ENCODE measurements at regions not wholly inside any gene's neighbourhood (a gene's known extent, or its start where the extent isn't known, plus 50 kb on each side); places are given as distances from the start of the nearest gene placed in this dataset.

DNA sequence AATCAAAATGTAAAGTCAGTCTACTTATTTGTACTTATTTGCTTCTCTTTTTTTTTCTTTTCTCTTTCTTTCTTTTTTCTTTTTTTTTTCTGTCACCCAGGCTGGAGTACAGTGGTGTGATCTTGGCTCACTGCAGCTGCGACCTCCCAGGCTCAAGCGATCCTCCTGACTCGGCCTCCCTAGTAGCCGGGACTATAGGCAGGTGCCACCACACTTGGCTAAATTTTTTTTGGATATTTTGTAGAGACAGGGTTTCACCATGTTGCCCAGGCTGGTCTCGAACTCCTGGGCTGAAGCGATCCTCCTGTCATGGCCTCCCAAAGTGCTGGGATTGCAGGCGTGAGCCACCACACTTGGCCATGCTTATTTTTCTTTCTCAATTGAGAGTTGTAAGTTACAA, 98.8 kb upstream of the ZBTB40 start:
- no peak overlapping the region for H3K4me3 ChIP-seq (ENCODE audit: low read depth, low read length)
- DNase-seq (ENCODE audit: low read depth), result no peak
- TF ChIP-seq, protein P1, sequence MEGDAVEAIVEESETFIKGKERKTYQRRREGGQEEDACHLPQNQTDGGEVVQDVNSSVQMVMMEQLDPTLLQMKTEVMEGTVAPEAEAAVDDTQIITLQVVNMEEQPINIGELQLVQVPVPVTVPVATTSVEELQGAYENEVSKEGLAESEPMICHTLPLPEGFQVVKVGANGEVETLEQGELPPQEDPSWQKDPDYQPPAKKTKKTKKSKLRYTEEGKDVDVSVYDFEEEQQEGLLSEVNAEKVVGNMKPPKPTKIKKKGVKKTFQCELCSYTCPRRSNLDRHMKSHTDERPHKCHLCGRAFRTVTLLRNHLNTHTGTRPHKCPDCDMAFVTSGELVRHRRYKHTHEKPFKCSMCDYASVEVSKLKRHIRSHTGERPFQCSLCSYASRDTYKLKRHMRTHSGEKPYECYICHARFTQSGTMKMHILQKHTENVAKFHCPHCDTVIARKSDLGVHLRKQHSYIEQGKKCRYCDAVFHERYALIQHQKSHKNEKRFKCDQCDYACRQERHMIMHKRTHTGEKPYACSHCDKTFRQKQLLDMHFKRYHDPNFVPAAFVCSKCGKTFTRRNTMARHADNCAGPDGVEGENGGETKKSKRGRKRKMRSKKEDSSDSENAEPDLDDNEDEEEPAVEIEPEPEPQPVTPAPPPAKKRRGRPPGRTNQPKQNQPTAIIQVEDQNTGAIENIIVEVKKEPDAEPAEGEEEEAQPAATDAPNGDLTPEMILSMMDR (IDR thresholded peaks at IDR 0.05; ENCODE audit: insufficient read depth, low read length), result no peak

DNA sequence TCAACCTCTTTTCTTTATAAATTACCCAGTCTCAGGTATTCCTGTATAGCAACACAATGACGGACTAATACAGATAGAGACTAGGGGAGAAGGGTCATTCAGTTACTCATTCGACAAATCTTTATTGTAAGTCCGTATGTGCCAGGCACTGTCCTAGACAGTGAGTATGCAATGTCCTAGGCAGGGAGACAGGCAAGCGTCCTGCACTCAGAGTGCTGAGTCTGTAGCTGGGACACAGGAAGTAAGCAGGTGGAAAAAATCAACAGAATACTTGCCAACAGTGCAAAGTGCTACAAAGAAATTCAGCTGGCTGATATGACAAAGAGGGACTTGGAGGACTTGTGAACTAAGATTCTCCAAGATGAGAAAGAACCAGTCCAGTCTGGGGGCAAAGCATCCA, 92.2 kb upstream of the ZBTB40 start:
- TF ChIP-seq, protein P1 (IDR thresholded peaks at IDR 0.05; ENCODE audit: insufficient read depth, low read length), result no peak

DNA sequence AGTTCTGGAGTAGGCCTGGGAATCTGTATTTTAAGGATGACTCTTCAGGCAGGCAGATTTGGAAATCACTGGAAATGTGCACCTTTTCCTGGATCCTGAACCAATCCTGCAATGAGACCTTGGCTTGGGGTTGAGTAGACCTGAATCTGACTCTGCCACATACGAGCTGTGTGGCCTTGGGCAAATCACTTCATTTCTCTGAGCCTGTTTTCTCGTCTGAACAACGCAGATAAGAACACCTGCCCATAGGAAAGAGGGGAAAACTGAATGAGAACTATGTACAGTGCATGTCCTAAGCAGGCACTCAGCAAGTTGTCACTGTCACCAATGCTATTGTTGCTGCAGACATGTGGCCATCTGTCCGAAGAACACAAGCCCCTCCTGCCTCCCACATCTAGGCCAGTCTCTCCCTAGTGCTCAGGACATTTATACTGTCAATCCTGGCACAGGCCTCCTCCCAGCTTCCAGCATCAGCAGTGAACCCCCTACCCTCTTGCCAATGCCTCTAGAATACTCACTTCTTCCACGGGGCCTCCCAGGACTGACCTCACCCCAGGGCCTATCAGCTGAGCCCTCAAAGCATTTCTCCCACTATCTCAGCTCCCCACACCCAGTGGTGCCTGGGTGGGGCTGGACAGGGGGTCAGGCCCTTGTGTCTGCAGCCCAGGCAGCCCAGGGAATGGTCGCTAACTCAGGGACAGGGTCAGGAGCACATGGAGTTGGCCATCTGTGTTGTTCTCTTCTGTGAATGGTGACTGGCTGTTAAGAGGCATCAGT, 88.8 kb upstream of the ZBTB40 start:
- TF ChIP-seq, protein P1 (IDR thresholded peaks at IDR 0.05; ENCODE audit: insufficient read depth, low read length), result no peak
- DNase-seq (ENCODE audit: low read depth), result no peak
- no peak overlapping the region for H3K4me3 ChIP-seq (ENCODE audit: low read depth, low read length)

More for the DNA sequence above, 92.2 kb upstream of the ZBTB40 start:
- no peak for DNase-seq (ENCODE audit: low read depth)
- H3K4me3 ChIP-seq (ENCODE audit: low read depth, low read length), result no peak overlapping the region

DNA sequence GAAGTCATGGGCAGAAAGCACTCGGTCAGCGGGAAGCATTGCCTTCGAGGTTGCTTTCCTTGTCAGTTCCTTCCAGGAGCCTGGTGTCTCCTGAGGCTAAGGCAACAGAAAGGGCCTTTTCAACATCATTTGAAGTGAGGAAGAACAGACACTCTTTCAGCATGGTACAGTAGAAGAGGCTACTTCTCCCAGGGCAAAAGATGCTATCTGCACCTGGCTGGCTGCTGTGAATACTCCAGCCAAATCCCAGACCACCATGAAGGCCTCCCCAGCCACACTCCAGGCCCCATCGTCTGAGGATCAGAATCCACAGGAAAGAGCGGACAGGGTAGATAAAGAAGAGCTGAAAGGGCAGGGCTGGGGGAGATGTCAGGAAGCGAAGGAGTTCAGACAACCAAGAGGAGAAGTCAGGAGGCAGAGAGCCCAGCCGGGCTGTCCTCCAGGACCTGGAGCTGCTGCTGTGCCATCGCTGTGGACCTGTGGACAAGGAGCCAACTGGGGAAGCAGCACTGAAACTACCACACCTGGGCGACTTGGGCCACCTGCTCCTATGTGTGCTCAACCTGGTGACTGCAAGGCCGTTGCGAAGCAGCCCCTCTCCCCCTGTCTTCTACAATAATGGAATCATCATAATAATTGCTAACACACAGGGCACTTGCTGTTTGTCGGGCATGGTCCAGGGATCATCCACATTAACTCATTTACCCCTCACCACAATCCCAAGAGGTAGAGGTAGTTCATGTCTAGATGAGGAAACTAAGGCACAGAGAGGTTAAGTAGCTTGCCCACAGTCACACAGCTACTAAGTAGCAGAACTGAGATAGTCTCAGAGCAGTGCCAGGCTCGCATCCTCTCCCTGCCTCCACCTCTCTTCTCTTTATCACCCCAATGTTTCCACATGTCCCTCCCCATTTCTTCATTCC, 88.0 kb upstream of the ZBTB40 start:
- no peak overlapping the region for H3K4me3 ChIP-seq (ENCODE audit: low read depth, low read length)
- TF ChIP-seq, protein P1 (IDR thresholded peaks at IDR 0.05; ENCODE audit: insufficient read depth, low read length), result no peak
- DNase-seq (ENCODE audit: low read depth), result no peak

DNA sequence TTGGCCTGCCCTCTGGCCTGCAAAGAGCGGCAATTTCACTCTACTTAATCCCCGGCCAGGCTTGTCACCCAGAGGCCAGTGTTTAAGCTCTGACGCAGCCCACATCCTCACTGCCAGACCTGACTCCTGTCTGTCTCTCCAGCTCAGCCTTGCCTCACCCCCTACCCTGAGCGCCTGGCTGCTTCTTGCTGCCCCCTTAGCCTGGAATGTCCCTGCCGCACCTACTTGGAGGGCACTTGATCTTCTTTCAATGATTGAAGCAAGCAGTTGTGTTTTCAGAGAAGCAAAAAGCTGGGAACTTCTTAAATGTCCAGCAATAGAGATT, 87.4 kb upstream of the ZBTB40 start:
- no peak for DNase-seq (ENCODE audit: low read depth)
- H3K4me3 ChIP-seq (ENCODE audit: low read depth, low read length), result no peak overlapping the region
- TF ChIP-seq, protein P1 (IDR thresholded peaks at IDR 0.05; ENCODE audit: insufficient read depth, low read length), result no peak

DNA sequence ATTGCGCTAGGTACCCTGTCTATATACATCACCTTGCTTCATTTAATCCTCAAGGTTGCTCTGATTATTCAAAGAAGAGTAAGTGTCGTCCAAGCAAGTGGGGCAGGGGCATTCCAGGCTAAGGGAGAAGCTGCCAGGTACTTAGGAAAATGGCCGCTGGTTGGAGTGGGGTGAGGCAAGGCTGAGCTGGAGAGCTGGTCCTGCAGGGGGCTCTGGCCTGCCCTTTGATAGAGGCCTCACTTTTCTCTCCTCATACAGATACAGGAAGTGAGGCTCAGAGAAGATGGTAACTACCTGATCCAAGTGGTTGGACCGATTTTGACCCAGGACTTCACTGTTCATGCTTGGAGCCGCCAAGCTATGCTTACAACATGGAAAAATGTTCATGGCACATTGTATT, 86.9 kb upstream of the ZBTB40 start:
- no peak for DNase-seq (ENCODE audit: low read depth)
- H3K4me3 ChIP-seq (ENCODE audit: low read depth, low read length), result no peak overlapping the region
- TF ChIP-seq, protein P1 (IDR thresholded peaks at IDR 0.05; ENCODE audit: insufficient read depth, low read length), result no peak

Measured in fibroblast of the aortic adventitia (primary cell).